HG02798 (cell line): ENCODE measurements at regions not wholly inside any gene's neighbourhood (a gene's known extent, or its start where the extent isn't known, plus 50 kb on each side); places are given as distances from the start of the nearest gene placed in this dataset.

ENCODE experiments used
- ATAC-seq: cut with Tn5 transposase; IDR thresholded peaks from one replicate; pipeline ENCODE4 v1.9.1; 2021; ENCODE audit warnings: mild to moderate bottlenecking; ENCODE audit not compliant: unreplicated experiment, poor library complexity

DNA sequence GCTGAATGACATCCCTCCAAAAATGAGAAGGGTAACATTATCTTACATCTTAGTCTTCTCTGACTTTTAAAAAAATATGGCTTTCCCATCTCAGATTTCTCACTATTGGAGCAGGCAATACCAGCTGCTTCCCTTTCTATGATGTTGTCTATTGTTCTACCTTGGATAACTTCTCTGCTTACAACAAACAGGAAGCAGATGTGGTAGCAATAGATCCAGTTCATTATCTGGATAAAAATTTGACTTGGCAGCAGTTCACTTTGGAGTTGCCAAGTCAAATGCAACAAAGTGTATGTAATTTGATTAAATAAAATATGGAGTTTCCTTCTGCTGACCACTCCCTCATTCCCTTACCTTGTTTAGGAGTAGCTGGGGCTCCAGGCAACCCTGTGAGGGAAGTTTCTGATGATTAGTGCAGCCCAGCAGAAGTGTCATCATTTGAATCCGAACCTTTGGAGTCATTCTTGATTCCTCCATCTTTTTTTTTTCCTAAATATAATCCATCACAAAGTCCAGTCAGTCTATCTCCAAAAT is 72.0 kb upstream of the GPRIN3 start:
- no peak for ATAC-seq

DNA sequence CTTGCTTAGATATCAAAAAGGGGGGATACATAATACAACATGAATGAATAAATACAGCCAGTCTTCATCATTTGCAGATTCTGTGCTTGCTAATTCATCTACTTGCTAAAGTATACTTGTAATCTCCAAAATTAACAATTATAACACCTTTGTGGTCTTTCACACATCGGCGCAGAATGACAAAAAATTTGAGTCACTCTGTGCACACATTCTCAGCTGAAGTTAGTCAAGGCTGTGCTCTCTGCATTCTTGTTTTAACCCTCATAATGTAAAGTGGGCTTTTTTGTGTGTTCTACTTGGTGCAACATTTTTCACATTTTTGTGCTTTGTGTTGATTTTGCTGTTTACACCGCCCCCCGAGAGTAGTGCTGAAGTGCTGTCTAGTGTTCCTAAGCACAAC is 65.8 kb upstream of the GPRIN3 start:
- no peak for ATAC-seq

DNA sequence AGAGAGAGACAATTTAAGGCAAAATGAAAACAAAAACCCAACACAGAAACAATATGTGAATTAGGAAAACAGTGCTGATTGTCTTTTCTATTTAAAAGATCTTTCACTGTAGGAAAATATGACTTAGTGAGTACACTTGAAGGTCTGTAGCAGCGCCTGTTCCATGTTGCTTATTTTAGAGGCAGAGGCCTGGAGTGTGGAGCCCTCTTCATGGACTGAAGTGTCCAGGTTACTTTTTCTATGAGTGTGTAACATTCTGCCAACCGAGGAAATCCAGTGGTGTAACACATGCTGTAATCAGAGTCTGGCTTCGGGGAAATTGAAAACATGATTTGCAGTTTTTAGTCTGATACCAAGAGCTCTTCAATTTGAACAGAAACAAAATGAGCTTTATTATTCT is 64.0 kb upstream of the GPRIN3 start:
- no peak for ATAC-seq

DNA sequence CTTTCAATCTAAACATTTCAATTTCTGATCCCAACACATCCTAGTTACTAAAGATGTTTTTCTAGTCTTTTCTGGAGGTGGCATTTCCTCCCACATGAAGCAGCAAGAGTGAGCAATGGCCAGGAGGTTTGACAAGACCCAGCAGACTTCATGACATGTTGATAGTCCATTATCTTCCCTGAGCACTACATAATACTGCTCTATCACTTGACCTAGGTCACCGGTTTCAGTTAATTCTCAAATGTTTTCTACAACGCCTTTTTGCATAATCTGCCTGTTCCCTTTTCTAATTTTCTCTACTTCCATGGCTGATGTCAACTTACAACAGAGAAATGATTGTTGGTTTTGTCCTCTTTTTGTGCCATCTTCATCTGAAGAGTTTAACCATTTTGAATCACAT is 62.0 kb upstream of the GPRIN3 start:
- ATAC-seq = no peak

DNA sequence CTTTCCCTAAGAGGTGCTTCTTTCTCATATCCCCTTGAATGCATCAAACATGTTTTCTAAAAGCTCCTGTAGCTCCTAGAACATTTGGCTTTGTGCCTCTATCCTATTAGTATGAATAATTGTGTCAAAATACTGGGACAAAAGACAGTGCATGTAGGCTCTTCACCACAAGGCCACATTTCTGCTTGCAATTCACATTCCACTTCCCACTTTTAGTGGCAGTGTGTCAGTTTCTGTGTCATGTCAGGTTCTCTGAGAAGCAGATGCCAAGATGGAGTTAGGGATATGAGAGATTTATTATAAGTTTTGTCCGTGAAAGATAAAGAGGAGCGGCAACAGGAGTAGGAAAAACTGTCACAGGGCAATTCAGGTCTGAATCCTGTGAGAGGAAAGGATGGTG is 61.3 kb upstream of the GPRIN3 start:
- ATAC-seq = no peak

DNA sequence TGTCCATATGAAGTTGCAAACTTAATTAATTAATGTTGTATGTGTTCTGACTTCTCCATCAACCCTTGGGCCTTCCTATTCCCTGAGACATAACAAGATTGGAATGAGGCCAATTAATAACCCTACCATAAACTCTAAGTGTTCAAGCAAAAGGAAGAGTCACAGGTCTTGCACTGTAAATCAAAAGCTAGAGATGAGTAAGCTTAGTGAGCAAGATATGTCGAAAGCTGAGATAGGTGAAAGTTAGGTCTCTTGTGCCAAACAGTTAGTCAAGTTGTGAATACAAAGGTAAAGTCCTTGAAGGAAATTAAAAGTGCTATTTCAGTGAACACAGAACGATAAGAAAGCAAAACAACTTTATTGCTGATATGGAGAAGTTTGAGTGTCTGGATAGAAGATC is 58.2 kb upstream of the GPRIN3 start:
- ATAC-seq = no peak

DNA sequence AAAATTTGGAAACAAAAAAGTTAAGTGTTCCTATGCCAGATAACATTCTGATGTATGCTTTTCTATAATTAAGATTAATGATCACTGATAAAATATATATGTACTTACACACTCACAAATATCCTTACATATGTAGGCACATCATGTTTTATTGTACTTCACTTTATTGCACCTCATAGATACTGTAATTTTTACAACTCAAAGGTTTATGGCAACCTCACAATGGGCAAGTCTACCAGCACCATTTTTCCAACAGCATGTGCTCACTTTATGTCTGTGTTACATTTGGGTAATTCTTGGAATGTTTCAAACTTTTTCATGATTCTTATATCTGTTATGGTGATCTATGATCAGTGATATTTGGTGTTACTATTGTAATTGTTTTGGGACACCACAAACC is 57.8 kb upstream of the GPRIN3 start:
- no peak for ATAC-seq

DNA sequence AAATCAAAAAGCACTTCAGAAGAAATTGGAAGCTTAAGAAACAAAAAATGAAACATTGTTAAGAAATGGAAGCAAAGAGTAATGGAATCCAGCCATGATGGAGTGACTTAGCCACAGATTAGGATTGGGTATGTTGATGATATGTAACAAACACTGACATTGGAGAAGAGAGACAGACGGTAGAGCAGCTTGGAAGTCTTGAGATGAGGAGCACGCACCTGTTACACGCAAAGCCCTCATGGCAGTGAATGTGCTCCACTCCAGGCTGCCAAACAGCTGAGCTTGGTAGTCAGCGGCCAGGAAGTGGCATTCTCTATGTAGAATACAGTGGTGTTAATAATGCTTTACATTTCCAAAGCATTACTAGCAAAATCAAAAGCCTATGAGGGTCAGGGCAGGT is 56.9 kb upstream of the GPRIN3 start:
- no peak for ATAC-seq

DNA sequence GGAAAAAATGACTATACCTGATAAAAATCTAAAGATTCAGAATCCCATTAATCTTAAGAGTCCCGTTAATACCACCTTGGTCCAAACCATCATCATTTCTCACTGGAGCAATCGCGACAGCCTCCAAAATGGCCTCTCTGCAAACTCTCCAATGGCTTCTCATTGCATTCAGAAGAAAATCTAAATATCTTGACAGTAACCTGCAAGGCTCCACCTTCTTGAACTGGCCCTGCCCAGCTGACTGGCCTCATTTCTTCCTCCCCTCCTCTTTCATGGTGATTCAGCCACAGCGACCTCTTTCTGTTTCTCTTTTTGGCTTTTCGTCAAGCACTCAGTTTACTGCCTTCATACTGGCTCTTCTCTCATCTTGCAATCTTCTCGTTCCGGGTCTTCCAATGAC is 56.2 kb upstream of the GPRIN3 start:
- ATAC-seq = no peak

DNA sequence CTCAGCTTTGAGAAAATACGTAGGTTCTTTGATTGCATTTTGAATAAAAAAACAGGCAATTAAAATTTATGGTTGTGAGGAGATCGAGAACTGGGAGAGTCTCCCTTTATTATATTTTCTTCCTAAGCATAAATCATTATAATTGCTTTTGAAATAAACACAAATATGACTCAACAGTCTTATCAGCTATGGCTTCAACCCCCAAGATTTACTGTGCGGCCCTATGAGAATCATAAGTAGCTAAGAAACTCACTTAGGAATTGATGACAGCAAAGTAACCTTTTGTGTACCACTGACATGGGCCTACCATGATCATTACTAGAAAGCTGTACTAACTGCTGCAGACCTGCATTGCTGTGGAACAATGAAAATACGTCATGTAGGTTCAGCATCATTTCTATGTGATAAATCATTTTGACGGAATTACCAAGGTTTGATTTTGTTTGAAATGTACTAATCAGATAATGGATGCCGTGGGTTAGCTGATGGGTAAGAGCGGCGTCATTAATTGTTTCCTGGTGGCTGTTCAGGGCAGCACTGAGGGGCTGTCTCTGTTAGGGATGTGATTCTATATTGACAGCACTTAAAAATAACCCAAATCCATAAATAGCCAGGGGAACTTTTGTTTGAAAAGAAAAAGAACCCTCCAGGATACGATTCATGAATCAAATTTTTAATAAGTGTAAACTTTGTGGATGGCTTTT is 51.5 kb upstream of the GPRIN3 start:
- no peak for ATAC-seq

DNA sequence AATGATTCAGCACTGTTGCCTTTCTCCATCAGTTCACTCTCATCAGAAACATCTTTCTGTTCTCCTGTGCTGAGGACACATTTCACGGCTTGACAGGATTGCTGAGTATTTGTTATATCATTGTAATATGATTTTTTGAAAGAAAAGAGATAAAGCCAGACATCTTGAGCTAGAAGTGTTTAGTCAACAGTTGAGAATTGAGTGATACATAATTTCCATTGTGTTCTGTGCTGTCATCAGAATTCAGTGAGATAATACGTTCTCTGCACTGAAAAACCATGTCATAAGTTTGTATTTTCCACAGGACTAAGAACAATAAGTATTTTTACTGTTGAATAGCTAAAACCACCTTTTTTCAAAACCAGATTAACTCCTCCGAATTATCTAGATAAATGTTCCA is 50.2 kb upstream of the GPRIN3 start:
- no peak for ATAC-seq
